GM18505 (cell line): ENCODE measurements at regions not wholly inside any gene's neighbourhood (a gene's known extent, or its start where the extent isn't known, plus 50 kb on each side); places are given as distances from the start of the nearest gene placed in this dataset.

Experiments
- ATAC-seq: cut with Tn5 transposase; IDR thresholded peaks from one replicate; pipeline ENCODE4 v1.9.1; 2021; ENCODE audit not compliant: unreplicated experiment
- POLR2A ChIP-seq: IDR thresholded peaks from 4 replicates; pipeline ENCODE4 v1.6.1; 2011; ENCODE audit warnings: borderline replicate concordance; ENCODE audit not compliant: insufficient read depth, insufficient read length; ENCODE audit errors: extremely low read depth

DNA sequence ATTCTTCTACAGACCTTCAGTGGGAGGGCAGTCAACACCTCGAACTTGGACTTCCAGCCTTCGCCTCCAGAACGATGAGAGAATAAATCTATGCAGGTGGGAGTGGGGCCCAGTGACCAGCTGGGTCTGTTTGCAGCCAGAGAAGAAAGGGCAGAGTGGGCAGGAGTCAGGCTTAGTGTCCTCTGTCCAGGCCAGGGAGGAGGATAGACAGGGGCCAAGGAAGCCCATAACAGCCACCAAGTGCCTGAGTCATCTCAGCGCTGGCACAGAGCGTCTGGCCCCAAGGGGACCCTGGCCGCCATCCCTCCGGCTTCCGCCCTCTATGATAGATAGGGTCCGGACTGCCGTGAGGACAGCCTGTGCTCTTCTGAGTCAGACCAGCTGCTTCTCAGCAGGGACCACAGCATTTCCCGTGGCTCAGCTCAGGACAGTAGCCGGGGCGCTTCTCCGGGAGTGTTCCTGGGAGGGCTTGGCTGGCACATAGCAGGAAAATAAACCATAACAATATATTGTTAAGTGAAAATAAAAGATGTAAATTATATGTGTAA is 133.1 kb upstream of the C1orf174 start:
- ATAC-seq = no peak
- TF ChIP-seq POLR2A = no peak

DNA sequence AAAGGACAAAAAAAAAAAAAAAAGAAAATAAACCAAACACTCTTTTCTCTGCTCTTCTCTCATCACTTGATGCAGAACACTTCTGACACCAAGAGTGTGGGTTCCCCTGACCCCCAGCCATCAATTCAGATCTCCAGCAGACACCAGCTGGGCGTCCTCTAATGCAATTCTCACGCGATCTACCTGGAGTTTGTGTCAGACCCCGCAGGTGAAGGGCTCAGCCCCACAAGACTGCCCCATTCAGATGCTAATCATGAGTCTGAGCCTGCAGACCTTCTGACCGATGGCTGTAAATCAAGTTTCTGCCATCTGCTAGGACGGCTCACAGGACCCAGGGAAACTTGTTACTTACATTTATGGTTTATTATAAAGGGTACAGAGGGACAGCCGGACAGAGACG is 133.6 kb upstream of the C1orf174 start:
- TF ChIP-seq POLR2A = no peak
- no peak for ATAC-seq

DNA sequence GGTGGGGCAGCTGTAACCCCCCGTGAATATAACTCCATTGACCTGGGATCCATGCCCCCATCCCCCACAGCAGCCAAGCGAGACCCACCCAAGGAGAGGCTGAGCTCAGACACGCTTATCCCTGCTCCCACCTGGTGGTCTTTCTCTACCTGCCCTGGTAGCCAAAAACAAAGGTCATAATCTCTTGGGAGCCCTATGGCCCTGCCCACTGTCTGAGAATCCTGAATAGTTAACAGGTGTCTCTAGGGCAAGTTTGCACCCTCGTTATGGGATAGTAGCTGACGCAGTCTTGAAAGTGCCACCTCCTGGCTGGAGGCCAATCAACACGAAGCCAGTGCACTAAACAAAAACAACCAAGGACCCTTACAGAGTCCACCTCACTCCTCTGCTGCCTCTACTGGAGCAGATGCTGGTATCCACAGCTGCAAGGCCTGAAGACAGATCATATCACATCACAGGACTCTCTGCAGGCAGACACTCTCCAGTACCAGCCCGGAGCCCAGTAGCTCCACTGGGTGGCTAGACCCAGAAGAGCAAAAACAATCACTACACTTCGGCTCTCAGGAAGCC is 134.3 kb upstream of the C1orf174 start:
- ATAC-seq = no peak
- TF ChIP-seq POLR2A = no peak

DNA sequence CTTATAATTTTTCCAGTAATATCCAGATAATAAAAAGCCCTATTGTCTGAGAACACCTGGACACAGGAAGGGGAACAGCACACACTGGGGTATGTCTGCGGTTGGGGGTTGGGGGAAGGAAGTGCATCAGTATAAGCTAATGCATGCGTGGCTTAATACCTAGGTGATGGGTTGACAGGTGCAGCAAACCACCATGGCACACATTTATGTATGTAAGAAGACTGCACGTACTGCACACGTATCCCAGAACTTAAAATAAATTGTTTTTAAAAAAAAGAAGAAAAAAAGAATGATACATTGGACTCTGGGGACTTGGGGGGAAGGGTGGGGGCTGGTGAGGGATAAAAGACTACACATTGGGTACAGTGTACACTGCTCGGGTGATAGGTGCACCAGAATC is 144.9 kb upstream of the C1orf174 start:
- no peak for TF ChIP-seq POLR2A
- ATAC-seq = no peak

DNA sequence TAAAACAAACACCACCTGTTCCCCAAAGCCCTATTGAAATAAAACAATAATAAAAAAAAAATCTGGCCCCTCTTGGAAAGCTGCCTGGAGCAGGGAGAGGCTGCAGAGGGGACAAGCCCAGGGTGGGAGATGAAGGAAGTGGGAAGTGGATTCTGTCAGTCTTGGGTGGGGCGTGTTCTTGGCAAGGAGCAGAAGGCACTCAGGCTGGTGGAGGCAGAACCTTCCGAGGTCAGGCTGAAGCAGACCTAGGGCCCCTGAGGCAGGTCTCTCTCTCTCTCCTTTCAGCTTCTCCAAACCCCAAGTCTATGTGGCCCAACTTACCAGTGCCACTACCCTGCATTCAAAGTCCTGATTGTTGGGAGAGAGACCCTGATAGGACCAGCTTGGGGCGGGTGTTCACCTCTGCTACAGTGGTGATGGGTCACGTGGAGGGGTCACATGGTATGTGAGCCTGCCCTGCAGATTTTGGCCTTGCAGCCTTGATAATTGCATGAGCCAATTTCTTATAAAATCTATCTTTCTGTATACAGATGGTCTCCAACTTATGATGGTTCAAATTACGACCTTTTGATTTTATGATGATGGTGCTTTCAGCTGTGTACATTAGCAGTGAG is 145.4 kb upstream of the C1orf174 start:
- TF ChIP-seq POLR2A = no peak

DNA sequence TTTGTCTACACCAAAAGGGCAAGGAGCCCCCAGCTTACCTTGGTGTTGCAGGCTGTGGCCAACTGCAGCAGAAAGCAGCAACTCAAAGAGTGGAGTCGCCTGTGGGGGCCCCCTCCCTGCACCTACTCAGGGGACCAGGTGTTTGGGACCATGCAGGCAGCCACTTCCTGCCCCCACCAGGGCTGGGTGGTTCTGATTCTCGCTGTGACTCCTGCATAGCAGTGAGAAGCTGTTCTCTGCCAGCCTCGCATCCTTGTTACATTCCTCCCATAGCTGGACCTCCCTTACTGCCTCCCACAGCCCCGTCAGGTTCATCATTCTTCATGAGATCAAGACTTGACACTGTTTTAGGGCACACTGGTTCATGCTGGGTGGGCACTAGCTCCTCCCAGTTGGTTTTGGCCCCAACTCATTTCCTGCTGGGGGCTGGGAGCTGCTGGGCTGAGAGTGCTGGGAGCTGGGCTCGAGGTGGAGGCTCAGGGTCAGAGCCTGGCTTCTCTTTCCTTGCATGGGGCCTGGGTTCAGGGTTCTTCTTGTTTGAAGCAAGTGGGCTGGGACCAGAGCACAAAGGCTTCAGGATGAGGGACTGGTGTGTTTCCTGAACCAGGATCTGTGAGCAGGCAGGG is 146.9 kb upstream of the C1orf174 start:
- TF ChIP-seq POLR2A = no peak
- ATAC-seq = no peak

More for the DNA sequence above, 145.4 kb upstream of the C1orf174 start:
- no peak for ATAC-seq

DNA sequence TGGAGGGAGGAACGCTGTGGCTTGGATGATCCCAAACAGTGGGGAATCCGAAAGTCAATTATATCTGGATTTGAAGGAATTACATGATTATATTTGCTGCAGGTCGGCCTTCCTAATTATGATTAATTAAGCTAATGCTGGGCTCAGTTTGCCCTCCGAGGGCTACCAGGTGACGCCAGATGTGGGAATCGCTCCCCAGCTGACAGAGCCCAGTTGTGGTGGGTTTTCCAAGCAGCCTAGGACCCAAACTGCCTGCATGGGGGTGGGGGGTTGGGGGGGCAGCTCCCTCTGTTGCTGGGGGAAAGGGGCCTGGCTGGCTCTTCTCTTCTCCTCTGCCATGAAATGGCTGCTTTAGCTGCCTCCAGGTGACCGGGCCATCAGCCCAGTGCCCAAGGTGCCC is 147.6 kb upstream of the C1orf174 start:
- ATAC-seq = no peak
- TF ChIP-seq POLR2A = no peak

DNA sequence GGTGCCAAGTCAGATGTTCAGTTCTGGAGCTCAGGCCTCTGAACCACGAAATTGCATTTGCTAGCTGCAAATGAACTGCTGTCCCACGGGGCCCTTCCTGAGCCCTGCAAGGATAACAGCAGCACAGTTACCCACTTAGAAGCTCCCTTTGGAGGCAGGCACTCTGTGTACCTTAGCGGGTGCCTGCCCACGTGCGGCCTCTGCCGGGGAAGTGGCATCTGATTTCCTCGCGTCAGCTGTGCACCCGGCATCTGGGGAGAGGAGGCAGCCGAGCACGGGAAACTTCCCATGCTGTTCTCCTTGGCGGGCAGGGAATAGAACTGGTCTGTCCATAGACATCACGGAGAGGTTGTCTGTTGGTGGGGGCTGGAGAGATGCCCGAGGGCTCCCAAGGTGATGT is 148.0 kb upstream of the C1orf174 start:
- no peak for TF ChIP-seq POLR2A
- ATAC-seq = no peak

DNA sequence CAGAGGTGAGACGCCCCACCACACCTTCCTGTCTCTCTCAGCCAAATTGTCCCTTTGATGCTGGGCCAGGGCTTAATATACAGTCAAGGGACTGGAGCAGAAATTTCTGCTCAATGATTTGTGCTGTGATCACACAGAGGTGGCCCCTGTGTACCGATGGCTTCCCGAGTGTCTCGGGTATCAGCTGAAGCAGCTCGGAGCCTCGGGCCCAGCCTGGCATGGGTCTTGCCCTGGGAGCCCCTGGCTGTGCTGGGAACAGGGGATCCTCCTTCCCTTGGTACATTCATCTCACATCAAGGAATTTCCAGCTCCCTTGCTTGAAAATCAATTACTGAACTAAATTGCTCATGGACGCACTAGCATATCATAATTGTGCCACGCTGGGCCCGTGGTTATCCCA is 148.8 kb upstream of the C1orf174 start:
- no peak for TF ChIP-seq POLR2A
- no peak for ATAC-seq

DNA sequence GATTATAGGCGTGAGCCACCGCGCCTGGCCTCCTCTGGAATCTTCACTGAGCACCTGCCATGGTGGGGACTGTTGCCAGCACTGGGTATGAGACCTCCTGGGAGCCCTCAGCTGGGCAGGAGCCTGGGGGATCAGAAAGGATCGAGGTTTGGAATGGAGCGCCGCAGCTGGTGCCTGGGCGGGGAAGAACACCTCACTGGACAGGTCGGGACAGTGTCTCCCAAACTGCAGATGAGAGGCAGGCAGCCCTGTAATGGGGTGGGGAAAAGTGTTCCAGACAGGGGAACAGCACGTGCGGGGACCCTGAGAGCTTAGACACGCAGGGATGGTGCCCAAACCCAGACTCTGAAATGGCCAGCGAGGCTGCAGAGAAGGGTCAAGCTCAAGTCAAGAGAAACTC is 150.9 kb upstream of the C1orf174 start:
- TF ChIP-seq POLR2A = no peak
- ATAC-seq = no peak

DNA sequence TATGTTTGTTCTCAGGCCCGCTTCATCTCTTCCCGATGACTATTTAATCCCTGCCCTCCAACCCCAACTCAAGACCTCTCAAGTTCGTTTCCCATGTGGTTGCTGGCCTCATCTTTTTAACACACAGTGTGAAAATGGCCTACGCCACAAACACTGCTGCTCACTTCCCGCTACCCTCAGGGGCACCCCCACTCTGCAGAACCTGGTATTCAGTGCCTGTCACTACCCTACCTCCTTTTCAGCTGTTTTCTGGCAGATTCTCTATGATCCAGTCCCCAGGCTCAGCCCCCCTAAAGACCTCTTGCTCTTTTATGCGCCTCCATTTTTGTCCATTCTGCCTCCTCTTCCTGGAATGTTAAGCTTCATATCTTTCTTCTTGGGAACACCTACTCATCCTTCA is 152.6 kb upstream of the C1orf174 start:
- TF ChIP-seq POLR2A = no peak
- ATAC-seq = no peak

DNA sequence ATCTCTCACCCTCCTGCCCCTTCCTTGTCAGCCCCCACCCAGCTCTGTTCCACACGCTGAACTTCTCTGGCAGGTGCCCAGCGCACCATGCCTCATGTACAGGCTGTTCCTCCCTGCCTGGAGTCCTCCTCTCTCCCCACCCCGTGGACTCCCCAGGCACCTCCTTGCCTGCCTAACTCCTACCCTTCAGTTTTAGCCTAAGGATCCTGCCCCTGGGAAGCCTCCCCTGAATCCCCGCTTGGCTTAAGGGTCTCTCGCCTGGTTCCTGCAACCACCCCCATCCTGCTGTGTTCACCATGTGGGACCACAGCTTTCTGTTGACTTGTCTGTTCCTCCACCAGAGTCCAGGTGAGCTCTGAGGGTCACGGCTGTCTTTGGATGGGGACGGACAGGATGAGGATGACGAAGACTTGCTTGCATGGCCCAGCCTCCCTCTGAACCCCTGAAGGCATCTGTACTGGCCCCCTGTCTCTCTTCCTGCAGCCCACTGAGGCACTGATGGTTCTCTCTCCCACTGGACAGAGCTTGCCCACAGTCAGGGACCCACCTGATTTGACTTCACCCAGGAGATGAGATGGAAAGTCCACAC is 153.2 kb upstream of the C1orf174 start:
- no peak for TF ChIP-seq POLR2A

DNA sequence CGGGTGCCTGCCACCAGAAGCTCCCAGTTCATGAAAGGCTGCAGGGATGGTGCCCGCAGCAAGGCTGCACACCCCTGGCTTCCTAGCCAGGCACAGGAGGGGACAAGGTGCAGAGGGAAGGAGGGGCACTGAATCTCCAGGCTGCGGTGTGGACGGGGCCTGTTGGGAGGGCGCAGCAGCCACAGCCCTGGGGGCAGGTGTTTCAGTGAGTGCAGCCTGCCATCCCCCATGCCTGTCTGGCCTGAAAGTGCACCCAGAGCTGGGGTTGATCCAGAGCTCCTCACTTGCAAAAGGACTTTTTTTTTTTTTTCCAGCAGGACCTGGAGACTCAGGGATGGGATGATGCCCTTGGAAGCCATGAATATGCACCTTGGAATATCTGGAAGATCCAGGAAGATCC is 153.7 kb upstream of the C1orf174 start:
- no peak for ATAC-seq

More for the DNA sequence above, 153.2 kb upstream of the C1orf174 start:
- ATAC-seq = no peak

More for the DNA sequence above, 153.7 kb upstream of the C1orf174 start:
- no peak for TF ChIP-seq POLR2A
